G401 (cell line): ENCODE measurements at regions not wholly inside any gene's neighbourhood (a gene's known extent, or its start where the extent isn't known, plus 50 kb on each side); places are given as distances from the start of the nearest gene placed in this dataset.
A peak's percentile ranks its signal among the peaks of the same experiment; 100 is the strongest.

Experiments
- DNase-seq: peaks from one replicate; pipeline ENCODE4 v3.0.0-alpha.2; 2015; ENCODE audit warnings: low spot score
- in situ Hi-C: cut with HindIII; loops from 2 replicates; pipeline ENCODE4 v1.10.0; 2016; ENCODE audit warnings: low sequenced_read_pairs, mixed read lengths

DNA sequence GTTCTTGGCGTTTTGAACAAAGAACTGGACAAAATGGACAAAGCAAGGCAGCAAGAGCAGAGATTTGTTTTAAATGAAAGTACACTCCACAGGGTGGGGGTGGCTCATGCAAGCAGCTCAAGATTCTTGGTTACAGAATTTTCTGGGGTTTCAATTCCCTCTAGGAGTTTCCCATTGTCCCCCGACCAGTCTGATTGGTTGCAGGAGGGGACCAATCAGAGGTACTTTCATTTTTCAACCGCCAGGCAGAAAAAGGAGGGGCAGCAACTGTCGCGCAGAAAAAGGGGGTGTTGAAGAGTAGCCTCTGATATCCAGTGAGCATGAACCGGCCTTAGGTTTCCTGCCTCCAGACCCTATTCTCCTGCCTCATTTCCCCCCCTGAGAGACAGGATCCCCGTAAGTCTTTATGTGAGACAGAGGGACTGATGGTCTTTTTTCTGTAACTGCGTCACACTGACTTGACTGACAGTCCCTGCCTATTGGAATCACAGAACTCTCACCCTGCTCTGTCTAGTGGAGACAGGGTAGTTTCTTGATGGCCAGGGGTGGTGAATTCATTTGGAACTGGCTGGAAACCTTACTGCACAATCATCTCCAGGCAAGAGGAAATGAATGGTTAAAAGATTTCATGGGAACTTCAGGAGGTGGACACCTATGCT lies 59.4 kb upstream of the ALOX12 start:
- DNase-seq: peak; percentile 29
- in situ Hi-C loops: no loop called here

DNA sequence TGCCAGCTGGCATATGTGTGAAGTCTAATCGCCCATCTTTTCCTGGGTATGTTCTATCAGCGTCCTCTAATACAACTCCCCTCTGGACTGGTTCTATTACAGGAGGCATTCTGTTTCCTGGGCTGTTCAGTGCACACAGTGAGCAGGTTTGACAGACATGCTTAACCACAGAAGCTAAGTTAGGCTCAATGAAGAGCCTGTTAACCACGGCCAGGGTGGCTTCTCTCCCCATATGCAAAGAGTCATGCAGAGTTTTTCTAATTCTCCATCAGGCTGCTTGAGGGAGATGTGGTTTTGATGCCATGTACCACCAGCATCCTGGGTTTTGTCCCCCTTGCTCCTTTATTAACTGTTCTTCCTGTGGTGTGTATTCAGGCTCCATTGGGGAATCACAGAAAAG lies 57.2 kb upstream of the ALOX12 start:
- no peak for DNase-seq
- in situ Hi-C loops: no loop called here

GRCh38 chr17:6940186-6940649 lies 55.6 kb upstream of the ALOX12 start:
- DNase-seq: peak; percentile 32
- in situ Hi-C loops: no loop called here

- in situ Hi-C loops: no loop called here
- no peak for DNase-seq
Measured at GRCh38 chr17:6941989-6942388, 53.9 kb upstream of the ALOX12 start.

- in situ Hi-C loops: no loop called here
- DNase-seq: no peak
Measured at GRCh38 chr17:6943406-6943805, 52.4 kb upstream of the ALOX12 start.
